Liver (tissue), 3 donors: ENCODE measurements at regions not wholly inside any gene's neighbourhood (a gene's known extent, or its start where the extent isn't known, plus 50 kb on each side); places are given as distances from the start of the nearest gene placed in this dataset.

Experiments used
- ATF3 ChIP-seq: IDR thresholded peaks from 2 replicates; pipeline ENCODE4 v1.6.1; 2016; ENCODE audit warnings: antibody characterized with exemption
- CTCF ChIP-seq: fragments of 150-350 bp; IDR thresholded peaks from 2 replicates; pipeline ENCODE4 v1.5.1; 2017; ENCODE audit warnings: improper control_type of control experiment, low read depth, low read length; ENCODE audit not compliant: missing input control
- EGR1 ChIP-seq, 2 donors: IDR thresholded peaks; 2 replicates each; pipeline ENCODE4 v1.6.1; 2016 to 2018; ENCODE audit warnings: antibody characterized with exemption in 2 of 2, low read depth in 2 of 2
- FOXA2 ChIP-seq: IDR thresholded peaks from 2 replicates; pipeline ENCODE4 v1.6.1; 2016; ENCODE audit warnings: antibody characterized with exemption
- GABPA ChIP-seq, 2 donors: IDR thresholded peaks in 1 of 2; conservative IDR thresholded peaks in 1 of 2; 2 replicates each; pipeline ENCODE4 v1.6.1; 2016; ENCODE audit warnings: antibody characterized with exemption in 2 of 2, mild to moderate bottlenecking in 1 of 2, moderate library complexity in 1 of 2
- HNF4A ChIP-seq, 2 donors: conservative IDR thresholded peaks; 2 replicates each; pipeline ENCODE4 v1.6.1; 2016; ENCODE audit warnings: antibody characterized with exemption in 2 of 2, mild to moderate bottlenecking in 2 of 2
- JUND ChIP-seq, 2 donors: IDR thresholded peaks; 2 replicates each; pipeline ENCODE4 v1.6.1; 2016; ENCODE audit warnings: antibody characterized with exemption in 2 of 2
- RAD21 ChIP-seq, 2 donors: IDR thresholded peaks; 2 replicates each; pipeline ENCODE4 v1.6.1; 2016; ENCODE audit warnings: antibody characterized with exemption in 2 of 2, mild to moderate bottlenecking in 2 of 2
- REST ChIP-seq: IDR thresholded peaks from 2 replicates; pipeline ENCODE4 v1.6.1; 2016; ENCODE audit warnings: antibody characterized with exemption, mild to moderate bottlenecking
- RXRA ChIP-seq, 2 donors: IDR thresholded peaks; 2 replicates each; pipeline ENCODE4 v1.6.1; 2017 to 2018; ENCODE audit warnings: antibody characterized with exemption in 2 of 2, mild to moderate bottlenecking in 1 of 2
- SP1 ChIP-seq: IDR thresholded peaks from 2 replicates; pipeline ENCODE4 v1.6.1; 2018; ENCODE audit warnings: antibody characterized with exemption, mild to moderate bottlenecking
- TAF1 ChIP-seq: conservative IDR thresholded peaks from 2 replicates; pipeline ENCODE4 v1.6.1; 2016; ENCODE audit warnings: antibody characterized with exemption, mild to moderate bottlenecking
- YY1 ChIP-seq: IDR thresholded peaks from 2 replicates; pipeline ENCODE4 v1.6.1; 2016; ENCODE audit warnings: antibody characterized with exemption, mild to moderate bottlenecking
- ZBTB33 ChIP-seq: IDR thresholded peaks from 2 replicates; pipeline ENCODE4 v1.6.1; 2016; ENCODE audit warnings: antibody characterized with exemption
- donor health status: healthy.
- donor health status: healthy.

- TF ChIP-seq CTCF (no peak), REST (no peak), ATF3 (no peak), RAD21 (IDR thresholded peaks at IDR 0.05) (no peak), YY1 (no peak), TAF1 (no peak), GABPA (IDR thresholded peaks at IDR 0.05 in 1 of 2, conservative IDR thresholded peaks at IDR 0.05 in 1 of 2) (no peak), EGR1 (IDR thresholded peaks at IDR 0.05; ENCODE audit: low read depth in 2 of 2) (no peak), SP1 (no peak), RXRA (IDR thresholded peaks at IDR 0.05) (no peak), ZBTB33 (no peak), HNF4A (conservative IDR thresholded peaks at IDR 0.05) (no peak), JUND (IDR thresholded peaks at IDR 0.05) (no peak), FOXA2 (no peak)
These were observed 797.0 kb downstream of the GALR1 start for GRCh38 chr18:78046631-78047030.
